HUES64 (cell line): ENCODE measurements at regions not wholly inside any gene's neighbourhood (a gene's known extent, or its start where the extent isn't known, plus 50 kb on each side); places are given as distances from the start of the nearest gene placed in this dataset.
"Not testable (repeated sequence)": the region's sequence is repeated elsewhere in the genome, so short reads cannot be mapped to it uniquely, and the experiment has no call there.

Source experiments
- H3K27ac ChIP-seq: 2 replicates; pipeline ENCODE4 v1.7.0; 2013; ENCODE audit warnings: low read depth, low read length, inconsistent platforms
- H3K27me3 ChIP-seq: 2 replicates; pipeline ENCODE4 v1.6.1; 2013; ENCODE audit warnings: mild to moderate bottlenecking, low read length; ENCODE audit not compliant: insufficient read depth
- H3K36me3 ChIP-seq: 2 replicates; pipeline ENCODE4 v1.6.1; 2013; ENCODE audit warnings: mild to moderate bottlenecking, low read length; ENCODE audit not compliant: insufficient read depth
- H3K4me1 ChIP-seq: 2 replicates; pipeline ENCODE4 v1.6.1; 2013; ENCODE audit warnings: mild to moderate bottlenecking, low read length, moderate library complexity; ENCODE audit not compliant: insufficient read depth
- H3K4me3 ChIP-seq: 2 replicates; pipeline ENCODE4 v1.5.1; 2013; ENCODE audit warnings: mild to moderate bottlenecking, low read length, moderate library complexity
- H3K9ac ChIP-seq: 2 replicates; pipeline ENCODE4 v1.6.1; 2013; ENCODE audit warnings: mild to moderate bottlenecking, low read depth, low read length
- H3K9me3 ChIP-seq: 2 replicates; pipeline ENCODE4 v1.6.1; 2013; ENCODE audit warnings: low read depth, low read length; ENCODE audit not compliant: insufficient read depth
- WGBS: fragments of 150-250, 120-280 bp; methylation state at CpG from one replicate; pipeline ENCODE4 v1.1.7; 2013; ENCODE audit warnings: missing lambda C conversion rate; 5-methylcytosine and 5-hydroxymethylcytosine counted together

GRCh38 chr14:22203036-22203435 lies 386.0 kb downstream of the DAD1 start:
- Histone ChIP-seq H3K27me3 (no peaks in the 10 kb centered on the region), H3K27ac (no peak overlapping the region), H3K9ac (no peak overlapping the region), H3K36me3 (no peaks in the 10 kb centered on the region), H3K4me3 (no peak overlapping the region), H3K9me3 (peaks cover 7% of the 10 kb centered on the region; the same call in 1 of the 2 replicates), H3K4me1 (no peaks in the 10 kb centered on the region)
- 93% methylated on average over 5 of the region's 5 CpGs for WGBS

- H3K9me3 ChIP-seq, result peaks cover 7% of the 10 kb centered on the region; the same call in 1 of the 2 replicates
- no peak overlapping the region for H3K9ac ChIP-seq
- WGBS, result 83% methylated on average over 1 of the region's 2 CpGs
- H3K4me1 ChIP-seq, result no peaks in the 10 kb centered on the region
- H3K4me3 ChIP-seq, result no peak overlapping the region
- no peaks in the 10 kb centered on the region for H3K27me3 ChIP-seq
- H3K27ac ChIP-seq, result no peak overlapping the region
- H3K36me3 ChIP-seq, result no peaks in the 10 kb centered on the region
Measured at GRCh38 chr14:22202313-22202712, 386.7 kb downstream of the DAD1 start.

GRCh38 chr14:22200977-22201605 lies 387.9 kb downstream of the DAD1 start:
- Histone ChIP-seq H3K36me3 (no peaks in the 10 kb centered on the region), H3K27ac (no peak overlapping the region), H3K4me3 (no peak overlapping the region), H3K27me3 (no peaks in the 10 kb centered on the region), H3K9me3 (peaks cover 7% of the 10 kb centered on the region; the same call in 1 of the 2 replicates), H3K9ac (no peak overlapping the region), H3K4me1 (no peaks in the 10 kb centered on the region)
- WGBS, result 14% methylated on average over 1 of the region's 1 CpG

- H3K4me1 ChIP-seq, H3K9me3 ChIP-seq, H3K27ac ChIP-seq, H3K36me3 ChIP-seq, H3K4me3 ChIP-seq, H3K27me3 ChIP-seq, H3K9ac ChIP-seq: not testable (repeated sequence)
- 92% methylated on average over 2 of the region's 2 CpGs for WGBS
Measured at GRCh38 chr14:22200131-22200530, 388.9 kb downstream of the DAD1 start.

GRCh38 chr14:22194664-22195063 lies 394.4 kb downstream of the DAD1 start:
- Histone ChIP-seq H3K9me3 (peaks cover 7% of the 10 kb centered on the region; the same call in 1 of the 2 replicates), H3K27me3 (no peaks in the 10 kb centered on the region), H3K27ac (no peak overlapping the region), H3K36me3 (no peaks in the 10 kb centered on the region), H3K4me3 (no peak overlapping the region), H3K9ac (no peak overlapping the region), H3K4me1 (no peaks in the 10 kb centered on the region)
- 97% methylated on average over 2 of the region's 2 CpGs for WGBS

- WGBS, result 83% methylated on average over 10 of the region's 10 CpGs
- no peaks in the 10 kb centered on the region for H3K9me3 ChIP-seq
- no peak overlapping the region for H3K9ac ChIP-seq
- no peaks in the 10 kb centered on the region for H3K36me3 ChIP-seq
- H3K4me3 ChIP-seq, result no peak overlapping the region
- no peaks in the 10 kb centered on the region for H3K4me1 ChIP-seq
- H3K27ac ChIP-seq, result no peak overlapping the region
- no peaks in the 10 kb centered on the region for H3K27me3 ChIP-seq
Measured at GRCh38 chr14:22190411-22191191, 398.4 kb downstream of the DAD1 start.

GRCh38 chr14:22189881-22190280 lies 399.1 kb downstream of the DAD1 start:
- Histone ChIP-seq H3K36me3 (no peaks in the 10 kb centered on the region), H3K27me3 (no peaks in the 10 kb centered on the region), H3K9me3 (no peaks in the 10 kb centered on the region), H3K9ac (no peak overlapping the region), H3K4me3 (no peak overlapping the region), H3K4me1 (no peaks in the 10 kb centered on the region), H3K27ac (no peak overlapping the region)
- 97% methylated on average over 3 of the region's 3 CpGs for WGBS

- 92% methylated on average over 3 of the region's 4 CpGs for WGBS
- H3K9ac ChIP-seq, result no peak overlapping the region
- no peaks in the 10 kb centered on the region for H3K36me3 ChIP-seq
- no peak overlapping the region for H3K4me3 ChIP-seq
- H3K4me1 ChIP-seq, result no peaks in the 10 kb centered on the region
- no peaks in the 10 kb centered on the region for H3K9me3 ChIP-seq
- H3K27ac ChIP-seq, result no peak overlapping the region
- H3K27me3 ChIP-seq, result no peaks in the 10 kb centered on the region
Measured at GRCh38 chr14:22188318-22188717, 400.7 kb downstream of the DAD1 start.

GRCh38 chr14:22185789-22186188 lies 403.2 kb downstream of the DAD1 start:
- H3K4me1 ChIP-seq, result no peaks in the 10 kb centered on the region
- H3K36me3 ChIP-seq, result no peaks in the 10 kb centered on the region
- whole genome bisulfite sequencing, result 84% methylated on average over 3 of the region's 3 CpGs
- H3K4me3 ChIP-seq, result no peak overlapping the region
- H3K9me3 ChIP-seq, result no peaks in the 10 kb centered on the region
- no peaks in the 10 kb centered on the region for H3K27me3 ChIP-seq
- no peak overlapping the region for H3K27ac ChIP-seq
- no peak overlapping the region for H3K9ac ChIP-seq

GRCh38 chr14:22185191-22185590 lies 403.8 kb downstream of the DAD1 start:
- Histone ChIP-seq H3K4me1 (no peaks in the 10 kb centered on the region), H3K9me3 (no peaks in the 10 kb centered on the region), H3K4me3 (no peak overlapping the region), H3K36me3 (no peaks in the 10 kb centered on the region), H3K9ac (no peak overlapping the region), H3K27ac (no peak overlapping the region), H3K27me3 (no peaks in the 10 kb centered on the region)
- WGBS, result 64% methylated on average over 1 of the region's 1 CpG

GRCh38 chr14:22184830-22185168 lies 404.2 kb downstream of the DAD1 start:
- Histone ChIP-seq H3K9ac (no peak overlapping the region), H3K27ac (no peak overlapping the region), H3K36me3 (no peaks in the 10 kb centered on the region), H3K27me3 (no peaks in the 10 kb centered on the region), H3K4me3 (no peak overlapping the region), H3K9me3 (no peaks in the 10 kb centered on the region), H3K4me1 (no peaks in the 10 kb centered on the region)
